Stimulated activated memory B cell treated with anti-CD40 and anti-IgM and Interleukin-4, amounts not matched to agents 10 μg/mL and 1 μg/mL and 100 μg/mL, for 72 hours (primary cell): ENCODE measurements at regions not wholly inside any gene's neighbourhood (a gene's known extent, or its start where the extent isn't known, plus 50 kb on each side); places are given as distances from the start of the nearest gene placed in this dataset.

Experiments
- ATAC-seq: fragments of 150-1000 bp; cut with Tn5 transposase; 2 replicates; pipeline ENCODE4 v1.10.0; 2021
- H3K27ac Mint-ChIP-seq: one replicate; pipeline ENCODE4 v1.8.0; 2022; ENCODE audit warnings: mild to moderate bottlenecking, mixed read lengths
- H3K27me3 Mint-ChIP-seq: one replicate; pipeline ENCODE4 v1.8.0; 2022; ENCODE audit warnings: mixed read lengths
- H3K36me3 Mint-ChIP-seq: one replicate; pipeline ENCODE4 v1.8.0; 2022; ENCODE audit warnings: mixed read lengths
- H3K4me1 Mint-ChIP-seq: one replicate; pipeline ENCODE4 v1.8.0; 2022; ENCODE audit warnings: mixed read lengths
- H3K4me3 Mint-ChIP-seq: one replicate; pipeline ENCODE4 v1.8.0; 2022; ENCODE audit warnings: mild to moderate bottlenecking, moderate library complexity, mixed read lengths
- H3K9me3 Mint-ChIP-seq: one replicate; pipeline ENCODE4 v1.8.0; 2022; ENCODE audit warnings: mixed read lengths

GRCh38 chr6:165970001-165970400 lies 197.7 kb downstream of the TBXT start:
- no peaks in the 10 kb centered on the region for H3K36me3 Mint-ChIP-seq
- H3K27ac Mint-ChIP-seq: no peak overlapping the region
- H3K4me1 Mint-ChIP-seq: no peaks in the 10 kb centered on the region
- H3K27me3 Mint-ChIP-seq: peaks cover 4% of the 10 kb centered on the region
- H3K9me3 Mint-ChIP-seq: no peaks in the 10 kb centered on the region
- ATAC-seq: no peak
- no peak overlapping the region for H3K4me3 Mint-ChIP-seq

GRCh38 chr6:165969184-165969583 lies 198.5 kb downstream of the TBXT start:
- no peaks in the 10 kb centered on the region for H3K9me3 Mint-ChIP-seq
- H3K36me3 Mint-ChIP-seq: no peaks in the 10 kb centered on the region
- H3K27me3 Mint-ChIP-seq: peaks cover 13% of the 10 kb centered on the region
- H3K27ac Mint-ChIP-seq: no peak overlapping the region
- no peak overlapping the region for H3K4me3 Mint-ChIP-seq
- no peaks in the 10 kb centered on the region for H3K4me1 Mint-ChIP-seq
- no peak for ATAC-seq

GRCh38 chr6:165968408-165968807 lies 199.2 kb downstream of the TBXT start:
- no peaks in the 10 kb centered on the region for H3K36me3 Mint-ChIP-seq
- H3K4me1 Mint-ChIP-seq: no peaks in the 10 kb centered on the region
- H3K27ac Mint-ChIP-seq: no peak overlapping the region
- no peak overlapping the region for H3K4me3 Mint-ChIP-seq
- H3K27me3 Mint-ChIP-seq: peaks cover 19% of the 10 kb centered on the region
- H3K9me3 Mint-ChIP-seq: no peaks in the 10 kb centered on the region
- no peak for ATAC-seq

- Mint-ChIP-seq H3K4me1 (no peaks in the 10 kb centered on the region), H3K36me3 (no peaks in the 10 kb centered on the region)
- ATAC-seq: no peak
Observed at GRCh38 chr6:165967810-165968407, 199.7 kb downstream of the TBXT start.

GRCh38 chr6:165963750-165964149 lies 203.9 kb downstream of the TBXT start:
- Mint-ChIP-seq H3K27ac (no peak overlapping the region), H3K27me3 (peaks cover 20% of the 10 kb centered on the region), H3K4me3 (no peak overlapping the region), H3K9me3 (no peaks in the 10 kb centered on the region), H3K36me3 (no peaks in the 10 kb centered on the region), H3K4me1 (no peaks in the 10 kb centered on the region)
- ATAC-seq: no peak

More at GRCh38 chr6:165967810-165968407, 199.7 kb downstream of the TBXT start:
- H3K9me3 Mint-ChIP-seq: no peaks in the 10 kb centered on the region
- H3K27me3 Mint-ChIP-seq: peaks cover 19% of the 10 kb centered on the region
- no peak overlapping the region for H3K27ac Mint-ChIP-seq
- no peak overlapping the region for H3K4me3 Mint-ChIP-seq

GRCh38 chr6:165962366-165962765 lies 205.3 kb downstream of the TBXT start:
- no peaks in the 10 kb centered on the region for H3K4me1 Mint-ChIP-seq

GRCh38 chr6:165961233-165961632 lies 206.4 kb downstream of the TBXT start:
- Mint-ChIP-seq H3K27ac (no peak overlapping the region), H3K4me3 (no peak overlapping the region), H3K9me3 (peaks cover 5% of the 10 kb centered on the region), H3K4me1 (no peaks in the 10 kb centered on the region), H3K27me3 (peaks cover 29% of the 10 kb centered on the region), H3K36me3 (no peaks in the 10 kb centered on the region)
- no peak for ATAC-seq

More at GRCh38 chr6:165962366-165962765, 205.3 kb downstream of the TBXT start:
- no peak overlapping the region for H3K27ac Mint-ChIP-seq
- peaks cover 5% of the 10 kb centered on the region for H3K9me3 Mint-ChIP-seq
- no peak for ATAC-seq
- H3K36me3 Mint-ChIP-seq: no peaks in the 10 kb centered on the region
- peaks cover 29% of the 10 kb centered on the region for H3K27me3 Mint-ChIP-seq
- no peak overlapping the region for H3K4me3 Mint-ChIP-seq

- peaks cover 30% of the 10 kb centered on the region for H3K27me3 Mint-ChIP-seq
- no peaks in the 10 kb centered on the region for H3K36me3 Mint-ChIP-seq
- no peaks in the 10 kb centered on the region for H3K4me1 Mint-ChIP-seq
- peaks cover 5% of the 10 kb centered on the region for H3K9me3 Mint-ChIP-seq
- H3K27ac Mint-ChIP-seq: no peak overlapping the region
- H3K4me3 Mint-ChIP-seq: no peak overlapping the region
- ATAC-seq: peak; percentile 14
Observed at GRCh38 chr6:165960695-165961094, 207.0 kb downstream of the TBXT start.

- Mint-ChIP-seq H3K27me3 (peaks cover 31% of the 10 kb centered on the region), H3K4me1 (no peaks in the 10 kb centered on the region), H3K9me3 (peaks cover 5% of the 10 kb centered on the region), H3K4me3 (no peak overlapping the region), H3K36me3 (no peaks in the 10 kb centered on the region), H3K27ac (no peak overlapping the region)
- ATAC-seq: no peak
Observed at GRCh38 chr6:165959627-165960026, 208.0 kb downstream of the TBXT start.

GRCh38 chr6:165956874-165957273 lies 210.8 kb downstream of the TBXT start:
- H3K27me3 Mint-ChIP-seq: peaks cover 22% of the 10 kb centered on the region
- no peak overlapping the region for H3K4me3 Mint-ChIP-seq
- ATAC-seq: no peak
- no peaks in the 10 kb centered on the region for H3K4me1 Mint-ChIP-seq
- H3K9me3 Mint-ChIP-seq: peaks cover 5% of the 10 kb centered on the region
- H3K36me3 Mint-ChIP-seq: no peaks in the 10 kb centered on the region
- H3K27ac Mint-ChIP-seq: no peak overlapping the region

- ATAC-seq: no peak
- Mint-ChIP-seq H3K4me1 (no peaks in the 10 kb centered on the region), H3K27ac (no peak overlapping the region), H3K36me3 (no peaks in the 10 kb centered on the region), H3K27me3 (peaks cover 31% of the 10 kb centered on the region), H3K9me3 (no peaks in the 10 kb centered on the region), H3K4me3 (no peak overlapping the region)
Observed at GRCh38 chr6:165952514-165952913, 215.1 kb downstream of the TBXT start.

GRCh38 chr6:165950316-165950715 lies 217.3 kb downstream of the TBXT start:
- Mint-ChIP-seq H3K27me3 (peaks cover 27% of the 10 kb centered on the region), H3K36me3 (no peaks in the 10 kb centered on the region), H3K27ac (no peak overlapping the region), H3K4me3 (no peak overlapping the region), H3K9me3 (no peaks in the 10 kb centered on the region), H3K4me1 (no peaks in the 10 kb centered on the region)
- ATAC-seq: no peak

- H3K36me3 Mint-ChIP-seq: no peaks in the 10 kb centered on the region
- no peaks in the 10 kb centered on the region for H3K4me1 Mint-ChIP-seq
- peaks cover 22% of the 10 kb centered on the region for H3K27me3 Mint-ChIP-seq
- H3K9me3 Mint-ChIP-seq: peaks cover under 1% of the 10 kb centered on the region
- ATAC-seq: no peak
- no peak overlapping the region for H3K27ac Mint-ChIP-seq
- H3K4me3 Mint-ChIP-seq: no peak overlapping the region
Observed at GRCh38 chr6:165949324-165949723, 218.3 kb downstream of the TBXT start.

- Mint-ChIP-seq H3K27me3 (peaks cover 12% of the 10 kb centered on the region), H3K4me1 (no peaks in the 10 kb centered on the region), H3K36me3 (no peaks in the 10 kb centered on the region), H3K27ac (no peak overlapping the region), H3K4me3 (no peak overlapping the region), H3K9me3 (peaks cover 21% of the 10 kb centered on the region)
- ATAC-seq: peak; percentile 48
Observed at GRCh38 chr6:165944002-165944466, 223.6 kb downstream of the TBXT start.

- no peaks in the 10 kb centered on the region for H3K36me3 Mint-ChIP-seq
- H3K4me3 Mint-ChIP-seq: no peak overlapping the region
- peaks cover 21% of the 10 kb centered on the region for H3K9me3 Mint-ChIP-seq
- no peak for ATAC-seq
- H3K27ac Mint-ChIP-seq: no peak overlapping the region
- H3K27me3 Mint-ChIP-seq: no peaks in the 10 kb centered on the region
- H3K4me1 Mint-ChIP-seq: no peaks in the 10 kb centered on the region
Observed at GRCh38 chr6:165941786-165942185, 225.9 kb downstream of the TBXT start.

GRCh38 chr6:165941249-165941775 lies 226.3 kb downstream of the TBXT start:
- Mint-ChIP-seq H3K27me3 (peaks cover 3% of the 10 kb centered on the region), H3K36me3 (no peaks in the 10 kb centered on the region), H3K4me1 (no peaks in the 10 kb centered on the region), H3K9me3 (peaks cover 22% of the 10 kb centered on the region), H3K27ac (no peak overlapping the region), H3K4me3 (no peak overlapping the region)
- no peak for ATAC-seq
